Posterior vena cava (tissue), 2 donors: ENCODE measurements at regions not wholly inside any gene's neighbourhood (a gene's known extent, or its start where the extent isn't known, plus 50 kb on each side); places are given as distances from the start of the nearest gene placed in this dataset.
"Not testable (repeated sequence)": the region's sequence is repeated elsewhere in the genome, so short reads cannot be mapped to it uniquely, and the experiment has no call there.

ENCODE experiments used
- DNase-seq: peaks from one replicate; pipeline ENCODE4 v3.0.0-alpha.2; 2020; ENCODE audit warnings: low spot score
- intact Hi-C, 2 donors: fragments of 100-400 bp; cut with DNase I; formaldehyde crosslinking; loops; one replicate each; pipeline versions ENCODE4 v1.14.1 to v1.14.2; 2022 to 2023
- donor health status: DM: yes; HTN: yes; CAD: no.
- donor health status: DM: yes; HTN: yes; CAD: no.

- intact Hi-C loops = no loop called here
- DNase-seq = no peak
Measured at GRCh38 chr12:125775507-125775906, 710.3 kb downstream of the AACS start.

- intact Hi-C loops = no loop called here
- no peak for DNase-seq
Measured at GRCh38 chr12:125776212-125776611, 711.0 kb downstream of the AACS start.

GRCh38 chr12:125786143-125786542, 720.9 kb downstream of the AACS start:
- intact Hi-C loops = no loop called here

GRCh38 chr12:125794401-125794800, 729.2 kb downstream of the AACS start:
- intact Hi-C loops = no loop called here
- no peak for DNase-seq

More at GRCh38 chr12:125786143-125786542, 720.9 kb downstream of the AACS start:
- no peak for DNase-seq

- intact Hi-C loops = no loop called here
- no peak for DNase-seq
Measured at GRCh38 chr12:125797421-125798175, 732.4 kb downstream of the AACS start.

- intact Hi-C loops = no loop called here
- no peak for DNase-seq
Measured at GRCh38 chr12:125804660-125805059, 739.4 kb downstream of the AACS start.

- intact Hi-C loops = no loop called here
- DNase-seq = no peak
Measured at GRCh38 chr12:125824276-125824675, 759.0 kb downstream of the AACS start.

- intact Hi-C loops = no loop called here
- DNase-seq = no peak
Measured at GRCh38 chr12:125835852-125836251, 770.6 kb downstream of the AACS start.

GRCh38 chr12:125836647-125837046, 771.4 kb downstream of the AACS start:
- no peak for DNase-seq
- intact Hi-C loops = no loop called here

- no peak for DNase-seq
- intact Hi-C loops = no loop called here
Measured at GRCh38 chr12:125841332-125841731, 776.1 kb downstream of the AACS start.

GRCh38 chr12:125852116-125852515, 786.9 kb downstream of the AACS start:
- intact Hi-C loops = no loop called here

GRCh38 chr12:125852679-125853078, 787.4 kb downstream of the AACS start:
- intact Hi-C loops = no loop called here

More at GRCh38 chr12:125852116-125852515, 786.9 kb downstream of the AACS start:
- no peak for DNase-seq

GRCh38 chr12:125853670-125854069, 788.4 kb downstream of the AACS start:
- DNase-seq = no peak
- intact Hi-C loops = no loop called here

More at GRCh38 chr12:125852679-125853078, 787.4 kb downstream of the AACS start:
- no peak for DNase-seq

- intact Hi-C loops = no loop called here
- no peak for DNase-seq
Measured at GRCh38 chr12:125856366-125856765, 791.1 kb downstream of the AACS start.

- DNase-seq = no peak
- intact Hi-C loops = no loop called here
Measured at GRCh38 chr12:125856896-125857295, 791.7 kb downstream of the AACS start.

GRCh38 chr12:125860672-125861288, 795.5 kb downstream of the AACS start:
- DNase-seq = no peak
- intact Hi-C loops = no loop called here

- intact Hi-C loops = no loop called here
- DNase-seq = no peak
Measured at GRCh38 chr12:125861299-125862281, 796.4 kb downstream of the AACS start.

- DNase-seq, intact Hi-C loops: not testable (repeated sequence)
Measured at GRCh38 chr12:125865236-125865635, 800.0 kb downstream of the AACS start.

GRCh38 chr12:125871811-125872594, 806.8 kb downstream of the AACS start:
- no peak for DNase-seq
- intact Hi-C loops = no loop called here
